ENCODE measurements at regions not wholly inside any gene's neighbourhood (a gene's known extent, or its start where the extent isn't known, plus 50 kb on each side); places are given as distances from the start of the nearest gene placed in this dataset.

- peaks cover 9% of the 10 kb centered on the region; the same call in 2 of the 3 replicates for H3K9me3 Mint-ChIP-seq
- no peaks in the 10 kb centered on the region for H3K4me1 ChIP-seq (ENCODE audit: insufficient read depth)
- no peak for DNase-seq (ENCODE audit: low spot score)
Observed at GRCh38 chr11:15453211-15453765, 338.6 kb downstream of the INSC start.

More at GRCh38 chr11:15453211-15453765, 338.6 kb downstream of the INSC start:
- Mint-ChIP-seq H3K27ac (no peak overlapping the region), H3K36me3 (ENCODE audit: low read depth) (no peaks in the 10 kb centered on the region), H3K4me1 (no peaks in the 10 kb centered on the region), H3K27me3 (ENCODE audit: insufficient read depth, low read depth, poor library complexity) (no peaks in the 10 kb centered on the region), H3K4me3 (no peak overlapping the region)
- peaks cover 4% of the 10 kb centered on the region; the same call in 1 of the 2 replicates for H3K9me2 ChIP-seq (ENCODE audit: insufficient read depth)
- H3F3A ChIP-seq (replicated peaks; ENCODE audit: low read depth) = no peaks in the 10 kb centered on the region
- H3K27me3 ChIP-seq (ENCODE audit: insufficient read depth) = no peaks in the 10 kb centered on the region
- H3K79me2 ChIP-seq (replicated peaks; ENCODE audit: insufficient read depth) = no peaks in the 10 kb centered on the region
- H3K36me3 ChIP-seq (ENCODE audit: insufficient read depth) = no peaks in the 10 kb centered on the region
- ATAC-seq = no peak
- no peak overlapping the region for H2AFZ ChIP-seq
- TF ChIP-seq ZNF114 (CRISPR knock-in tag; IDR thresholded peaks at IDR 0.05) (no peak), JUNB (IDR thresholded peaks at IDR 0.05; ENCODE audit: unreplicated experiment) (no peak), EZH2phosphoT487 (IDR thresholded peaks at IDR 0.05; ENCODE audit: unreplicated experiment) (no peak), ZNF331 (CRISPR knock-in tag; IDR thresholded peaks at IDR 0.05; ENCODE audit: low read depth) (no peak), STAT1 (IDR thresholded peaks at IDR 0.05; ENCODE audit: unreplicated experiment) (no peak), CTCF (conservative IDR thresholded peaks at IDR 0.05; ENCODE audit: low read depth in 2 of 2) (no peak), ETS1 (IDR thresholded peaks at IDR 0.05) (no peak), NANOG (IDR thresholded peaks at IDR 0.05; ENCODE audit: borderline replicate concordance) (no peak), EZH2 (IDR thresholded peaks at IDR 0.05; ENCODE audit: low read depth, unreplicated experiment) (no peak), REST (IDR thresholded peaks at IDR 0.05; ENCODE audit: unreplicated experiment) (no peak), CREB1 (CRISPR knock-in tag; IDR thresholded peaks at IDR 0.05; ENCODE audit: low read depth) (no peak), POLR2AphosphoS5 (IDR thresholded peaks at IDR 0.05; ENCODE audit: low read depth) (no peak), ZNF462 (CRISPR knock-in tag; IDR thresholded peaks at IDR 0.05) (no peak)
- H3K4me3 ChIP-seq = no peak overlapping the region
- H4K20me1 ChIP-seq (replicated peaks; ENCODE audit: insufficient read depth) = no peaks in the 10 kb centered on the region
- no peak overlapping the region for H3K4me2 ChIP-seq
- no peak overlapping the region for H3K27ac ChIP-seq (ENCODE audit: low read depth)
